Neutrophil (primary cell): ENCODE measurements at regions not wholly inside any gene's neighbourhood (a gene's known extent, or its start where the extent isn't known, plus 50 kb on each side); places are given as distances from the start of the nearest gene placed in this dataset.

Experiments used
- H3K27ac ChIP-seq: fragments of 200-600 bp; sonication (generic); 2 replicates; pipeline ENCODE4 v1.5.1; 2016; ENCODE audit warnings: mild to moderate bottlenecking, moderate library complexity
- H3K27me3 ChIP-seq: fragments of 200-600 bp; sonication (generic); 2 replicates; pipeline ENCODE4 v1.6.0; 2016; ENCODE audit warnings: mild to moderate bottlenecking
- H3K36me3 ChIP-seq: fragments of 200-600 bp; sonication (generic); 2 replicates; pipeline ENCODE4 v1.5.1; 2017
- H3K4me1 ChIP-seq, 2 experiments: fragments of 200-600 bp in 1 of 2; sonication (generic) in 1 of 2; 1 replicate in 1 of 2; 2 replicates in 1 of 2; pipeline versions ENCODE4 v1.5.1 to v1.6.1; 2013 to 2016; ENCODE audit warnings: low read depth in 1 of 2, low read length in 1 of 2, mild to moderate bottlenecking in 1 of 2, moderate library complexity in 1 of 2; ENCODE audit not compliant: control insufficient read depth in 1 of 2, insufficient read depth in 1 of 2
- H3K4me3 ChIP-seq, 2 experiments: fragments of 200-600 bp in 1 of 2; sonication (generic) in 1 of 2; 1 replicate in 1 of 2; 2 replicates in 1 of 2; pipeline ENCODE4 v1.5.1; 2013 to 2016; ENCODE audit warnings: low read depth in 1 of 2, low read length in 1 of 2, mild to moderate bottlenecking in 1 of 2, moderate library complexity in 1 of 2
- H3K9me3 ChIP-seq: fragments of 200-600 bp; sonication (generic); 2 replicates; pipeline ENCODE4 v1.5.1; 2016
- CTCF ChIP-seq: fragments of 200-600 bp; sonication (generic); IDR thresholded peaks from 2 replicates; pipeline ENCODE4 v1.5.1; 2016; ENCODE audit warnings: antibody characterized with exemption

DNA sequence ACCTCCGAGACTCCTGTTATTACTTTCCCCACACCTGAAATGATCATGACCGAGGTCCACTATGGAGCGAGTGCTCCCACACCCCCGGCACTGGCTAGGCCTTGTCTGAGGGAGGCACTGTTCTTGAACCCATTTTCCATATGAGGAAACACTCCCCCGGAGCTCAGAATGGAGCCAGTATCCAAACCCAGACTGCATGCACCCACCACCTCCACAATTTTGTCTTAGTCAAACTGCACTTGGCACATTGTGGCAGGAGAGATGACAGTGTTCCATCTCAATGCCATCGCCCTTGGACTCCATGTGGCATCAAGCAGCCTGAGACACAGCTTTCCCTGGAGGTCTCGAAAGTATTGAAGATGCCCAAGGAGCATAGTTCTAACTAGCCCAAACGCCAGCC is 154.1 kb downstream of the NUP210 start:
- no peaks in the 10 kb centered on the region for H3K36me3 ChIP-seq
- no peak overlapping the region for H3K4me3 ChIP-seq
- TF ChIP-seq CTCF: no peak
- no peaks in the 10 kb centered on the region for H3K9me3 ChIP-seq
- H3K4me1 ChIP-seq: no peaks in the 10 kb centered on the region
- no peak overlapping the region for H3K27ac ChIP-seq
- peaks cover 19% of the 10 kb centered on the region for H3K27me3 ChIP-seq

- Histone ChIP-seq H3K9me3 (no peaks in the 10 kb centered on the region), H3K4me1 (no peaks in the 10 kb centered on the region), H3K27me3 (peaks cover 19% of the 10 kb centered on the region), H3K27ac (no peak overlapping the region), H3K36me3 (no peaks in the 10 kb centered on the region), H3K4me3 (no peak overlapping the region)
- TF ChIP-seq CTCF: no peak
These were observed 154.6 kb downstream of the NUP210 start for GRCh38 chr3:13265507-13265906.

GRCh38 chr3:13265016-13265415 is 155.1 kb downstream of the NUP210 start:
- no peaks in the 10 kb centered on the region for H3K9me3 ChIP-seq
- no peaks in the 10 kb centered on the region for H3K36me3 ChIP-seq
- H3K27me3 ChIP-seq: peaks cover 19% of the 10 kb centered on the region
- H3K27ac ChIP-seq: no peak overlapping the region
- H3K4me1 ChIP-seq: no peaks in the 10 kb centered on the region
- H3K4me3 ChIP-seq: no peak overlapping the region
- no peak for TF ChIP-seq CTCF

DNA sequence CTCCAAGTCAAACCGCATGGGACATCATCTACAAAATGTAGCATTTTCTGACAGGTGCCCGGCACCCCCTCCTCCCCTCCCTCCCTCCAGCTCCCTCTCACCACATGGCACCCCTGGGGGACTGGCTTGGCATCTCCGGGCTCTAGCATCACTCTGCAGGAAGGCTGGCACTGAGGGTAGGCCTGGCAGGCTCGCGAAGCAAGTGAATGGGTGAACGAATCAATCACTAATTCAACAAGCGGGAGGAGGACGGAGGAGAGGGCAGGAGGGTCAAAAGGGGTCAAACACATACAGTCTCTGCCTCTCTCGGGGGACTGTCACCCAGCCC is 155.7 kb downstream of the NUP210 start:
- no peak for TF ChIP-seq CTCF
- Histone ChIP-seq H3K36me3 (no peaks in the 10 kb centered on the region), H3K4me3 (no peak overlapping the region), H3K9me3 (no peaks in the 10 kb centered on the region), H3K27ac (no peak overlapping the region), H3K4me1 (no peaks in the 10 kb centered on the region), H3K27me3 (peaks cover 18% of the 10 kb centered on the region)

DNA sequence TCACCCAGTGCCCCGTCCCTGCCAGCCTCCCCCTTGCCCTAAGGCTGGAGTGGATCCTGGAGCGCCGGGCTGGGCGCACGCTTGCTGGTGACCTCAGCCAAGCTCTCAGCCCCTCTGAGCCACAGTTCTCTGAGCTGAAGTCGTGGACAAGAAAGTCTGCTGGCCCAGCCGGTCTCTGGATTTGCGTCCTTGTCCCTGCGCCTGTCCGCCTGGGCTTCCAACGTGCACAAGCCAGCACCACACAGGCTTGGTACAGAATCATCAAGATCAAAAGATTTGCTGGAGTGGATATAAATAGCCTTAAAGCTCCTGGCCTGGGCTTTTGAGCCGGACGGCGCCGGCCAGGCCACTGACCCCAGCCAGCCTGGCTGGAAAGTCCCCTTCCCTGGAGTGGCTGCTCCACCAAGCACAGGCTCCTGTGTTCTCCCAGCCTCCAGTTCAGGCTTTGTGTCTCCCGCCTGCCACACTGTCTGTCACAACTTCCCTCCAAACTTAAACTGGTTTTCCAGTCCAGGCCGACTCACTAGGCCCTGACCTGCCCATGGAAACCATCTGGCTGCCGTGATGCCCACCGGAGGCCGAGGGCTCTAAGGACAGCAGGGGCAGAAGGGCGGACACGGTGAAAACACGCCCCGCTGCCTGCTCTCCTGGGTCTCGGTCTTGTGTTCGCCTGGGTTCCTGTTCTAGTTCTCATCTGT is 156.2 kb downstream of the NUP210 start:
- no peak overlapping the region for H3K4me3 ChIP-seq
- H3K9me3 ChIP-seq: no peaks in the 10 kb centered on the region
- no peak for TF ChIP-seq CTCF
- peaks cover 13% of the 10 kb centered on the region for H3K27me3 ChIP-seq
- no peaks in the 10 kb centered on the region for H3K36me3 ChIP-seq
- no peaks in the 10 kb centered on the region for H3K4me1 ChIP-seq
- H3K27ac ChIP-seq: no peak overlapping the region
